WTC11 (cell line): ENCODE measurements at regions not wholly inside any gene's neighbourhood (a gene's known extent, or its start where the extent isn't known, plus 50 kb on each side); places are given as distances from the start of the nearest gene placed in this dataset.

ENCODE experiments used
- ELF4 ChIP-seq: sonication (generic); formaldehyde crosslinking; IDR thresholded peaks from 2 replicates; pipeline ENCODE4 v1.8.1; 2022; ENCODE audit warnings: low read depth, mild to moderate bottlenecking, moderate library complexity, missing genetic modification reagents
- ESRRA ChIP-seq: sonication (generic); formaldehyde crosslinking; IDR thresholded peaks from 2 replicates; pipeline ENCODE4 v1.8.1; 2022; ENCODE audit warnings: mild to moderate bottlenecking, missing genetic modification reagents, borderline replicate concordance
- SP1 ChIP-seq: sonication (generic); formaldehyde crosslinking; conservative IDR thresholded peaks from 2 replicates; pipeline ENCODE4 v1.8.1; 2022; ENCODE audit warnings: missing genetic modification reagents
- ZNF121 ChIP-seq: sonication (generic); formaldehyde crosslinking; IDR thresholded peaks from 2 replicates; pipeline ENCODE4 v1.8.0; 2023; ENCODE audit warnings: missing genetic modification reagents

DNA sequence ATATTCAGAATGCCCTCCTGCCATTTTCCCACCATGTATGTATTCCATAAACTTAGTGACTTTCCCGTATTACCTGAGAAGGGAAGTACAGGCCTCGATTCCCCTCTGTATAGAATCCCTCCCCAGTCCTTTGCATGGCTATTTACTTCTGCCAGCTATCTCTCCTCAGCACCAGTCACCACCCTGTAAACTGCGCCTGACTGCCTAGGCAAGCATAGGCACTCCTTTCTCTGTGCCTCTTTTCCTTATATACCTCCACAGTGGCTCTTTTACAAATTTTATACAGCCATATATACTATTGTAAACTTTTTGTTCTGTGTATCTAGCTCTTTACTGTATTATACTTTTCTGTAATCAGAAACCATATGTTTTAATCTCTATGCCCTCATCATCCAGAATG is 130.9 kb upstream of the TET2 start:
- no peak for TF ChIP-seq SP1 (CRISPR knock-in tag)
- TF ChIP-seq ESRRA (CRISPR knock-in tag) = no peak
- no peak for TF ChIP-seq ELF4 (CRISPR knock-in tag)
- no peak for TF ChIP-seq ZNF121
